ENCODE measurements at regions not wholly inside any gene's neighbourhood (a gene's known extent, or its start where the extent isn't known, plus 50 kb on each side); places are given as distances from the start of the nearest gene placed in this dataset.

GRCh38 chr11:87909178-87909577, 266.1 kb downstream of the RAB38 start:
- TF ChIP-seq CTCF (conservative IDR thresholded peaks at IDR 0.05; ENCODE audit: low read depth, low read length) = no peak
- H3K4me3 ChIP-seq (ENCODE audit: low read length) = no peak overlapping the region
- no peak for DNase-seq (ENCODE audit: low read depth)

- TF ChIP-seq CTCF (conservative IDR thresholded peaks at IDR 0.05; ENCODE audit: low read depth, low read length) = no peak
- no peak overlapping the region for H3K4me3 ChIP-seq (ENCODE audit: low read length)
- DNase-seq (ENCODE audit: low read depth) = peak; percentile 70
Measured at GRCh38 chr11:87908086-87908485, 267.2 kb downstream of the RAB38 start.

- DNase-seq (ENCODE audit: low read depth) = no peak
- TF ChIP-seq CTCF (conservative IDR thresholded peaks at IDR 0.05; ENCODE audit: low read depth, low read length) = no peak
- no peak overlapping the region for H3K4me3 ChIP-seq (ENCODE audit: low read length)
Measured at GRCh38 chr11:87903345-87903744, 271.9 kb downstream of the RAB38 start.

- no peak for TF ChIP-seq CTCF (conservative IDR thresholded peaks at IDR 0.05; ENCODE audit: low read depth, low read length)
- H3K4me3 ChIP-seq (ENCODE audit: low read length) = no peak overlapping the region
- DNase-seq (ENCODE audit: low read depth) = no peak
Measured at GRCh38 chr11:87901341-87901740, 273.9 kb downstream of the RAB38 start.

GRCh38 chr11:87897921-87898320, 277.3 kb downstream of the RAB38 start:
- TF ChIP-seq CTCF (conservative IDR thresholded peaks at IDR 0.05; ENCODE audit: low read depth, low read length) = no peak
- DNase-seq (ENCODE audit: low read depth) = no peak
- H3K4me3 ChIP-seq (ENCODE audit: low read length) = no peak overlapping the region

- no peak for DNase-seq (ENCODE audit: low read depth)
- no peak for TF ChIP-seq CTCF (conservative IDR thresholded peaks at IDR 0.05; ENCODE audit: low read depth, low read length)
- H3K4me3 ChIP-seq (ENCODE audit: low read length) = no peak overlapping the region
Measured at GRCh38 chr11:87897071-87897470, 278.2 kb downstream of the RAB38 start.

- TF ChIP-seq CTCF (conservative IDR thresholded peaks at IDR 0.05; ENCODE audit: low read depth, low read length) = no peak
- no peak overlapping the region for H3K4me3 ChIP-seq (ENCODE audit: low read length)
- DNase-seq (ENCODE audit: low read depth) = no peak
Measured at GRCh38 chr11:87894961-87895360, 280.3 kb downstream of the RAB38 start.
